ENCODE measurements at regions not wholly inside any gene's neighbourhood (a gene's known extent, or its start where the extent isn't known, plus 50 kb on each side); places are given as distances from the start of the nearest gene placed in this dataset.
A peak's percentile ranks its signal among the peaks of the same experiment; 100 is the strongest.

DNA sequence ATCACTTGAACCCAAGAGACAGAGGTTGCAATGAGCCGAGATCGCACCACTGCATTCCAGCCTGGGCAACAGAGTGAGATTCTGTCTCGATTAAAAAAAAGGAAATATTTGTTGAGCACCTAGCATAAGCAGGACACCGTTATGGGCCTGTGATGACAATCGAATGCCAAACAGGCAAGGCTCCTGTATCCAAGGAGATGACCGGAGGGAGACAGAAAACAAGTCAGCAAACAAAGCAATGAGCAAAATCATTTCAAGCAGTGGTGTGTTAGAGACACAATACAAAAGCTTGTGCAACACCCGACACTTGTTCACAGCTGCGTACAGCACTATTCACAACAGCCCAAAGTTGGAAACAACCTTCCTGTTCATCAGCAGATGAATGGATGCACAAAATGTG lies 87.1 kb upstream of the CPEB4 start:
- no peak for DNase-seq (ENCODE audit: low read depth)

DNA sequence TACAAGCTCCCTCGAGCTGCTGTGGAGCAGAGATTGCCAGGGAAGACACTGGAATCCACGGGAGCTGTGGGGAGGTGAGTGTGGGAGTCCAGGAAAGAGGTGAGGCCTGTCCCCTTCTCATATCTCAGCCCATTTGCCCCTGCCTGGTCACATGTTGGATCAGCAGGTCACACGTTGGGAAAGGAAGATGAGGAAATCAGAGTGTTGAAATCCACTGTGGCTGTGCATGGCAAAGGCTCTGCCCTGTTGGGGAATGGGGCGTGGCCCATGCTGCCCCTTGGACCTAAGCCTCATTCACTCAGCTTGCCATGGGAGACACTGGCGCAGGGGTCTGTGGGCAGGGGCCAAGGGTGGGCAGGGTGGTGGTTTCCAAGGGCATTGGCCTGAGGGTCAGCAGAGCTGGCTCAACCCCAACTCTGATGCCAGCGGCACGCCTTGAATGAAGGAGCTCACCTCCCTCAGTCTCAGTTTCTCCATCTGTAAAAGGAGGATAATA lies 85.4 kb upstream of the CPEB4 start:
- DNase-seq (ENCODE audit: low read depth), result no peak

DNA sequence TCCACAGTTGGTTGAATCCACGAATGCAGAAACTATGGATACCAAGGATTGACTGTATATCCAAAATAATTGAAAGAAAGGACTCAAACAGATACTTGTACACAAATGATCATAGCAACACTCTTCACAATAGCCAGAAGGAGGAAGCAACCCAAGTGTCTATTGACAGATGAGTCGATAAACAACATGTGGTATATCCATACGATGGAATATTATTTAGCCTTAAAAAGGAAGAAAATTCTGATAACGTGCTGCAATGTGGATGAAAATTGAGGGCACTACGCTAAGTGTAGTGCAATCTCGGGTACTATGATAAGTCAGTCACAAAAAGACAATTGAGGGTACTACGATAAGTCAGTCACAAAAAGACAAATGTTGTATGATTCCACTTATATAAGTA lies 83.6 kb upstream of the CPEB4 start:
- DNase-seq (ENCODE audit: low read depth), result no peak

DNA sequence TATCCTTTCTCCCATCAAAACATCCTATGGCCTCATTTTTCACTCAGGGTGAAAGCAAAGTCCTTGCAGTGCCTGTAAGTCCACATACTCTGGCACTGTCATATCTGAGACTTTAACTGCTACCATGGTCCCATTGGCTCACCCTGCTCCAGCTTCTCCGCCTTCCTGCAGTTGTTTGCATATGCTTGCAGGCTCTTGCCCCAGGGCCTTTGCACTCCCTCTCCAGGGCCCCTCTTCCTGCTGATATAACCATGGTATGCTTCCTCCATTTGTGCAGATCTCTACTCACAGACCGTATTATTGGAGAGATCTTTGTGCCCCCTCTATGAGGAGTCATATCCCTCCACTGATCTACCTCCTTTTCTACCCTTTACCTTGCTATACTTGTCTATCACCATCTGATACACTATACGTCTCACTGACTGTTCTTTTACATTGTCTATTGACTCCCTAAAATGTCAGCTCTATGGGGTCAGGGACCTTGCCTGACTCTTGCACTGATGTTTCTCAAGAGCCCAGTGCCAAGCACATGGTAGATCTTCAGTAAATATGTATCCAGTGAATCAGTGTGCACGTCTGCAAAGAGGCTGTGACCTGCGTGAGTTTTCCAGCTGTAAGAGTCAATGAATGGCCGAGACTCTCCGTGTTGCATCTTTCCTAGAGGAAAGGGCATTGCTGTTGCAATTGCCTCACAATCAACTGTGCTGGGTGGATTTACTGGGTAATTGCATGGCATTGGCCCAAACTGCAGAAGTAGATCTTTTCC lies 81.7 kb upstream of the CPEB4 start:
- no peak for DNase-seq (ENCODE audit: low read depth)

DNA sequence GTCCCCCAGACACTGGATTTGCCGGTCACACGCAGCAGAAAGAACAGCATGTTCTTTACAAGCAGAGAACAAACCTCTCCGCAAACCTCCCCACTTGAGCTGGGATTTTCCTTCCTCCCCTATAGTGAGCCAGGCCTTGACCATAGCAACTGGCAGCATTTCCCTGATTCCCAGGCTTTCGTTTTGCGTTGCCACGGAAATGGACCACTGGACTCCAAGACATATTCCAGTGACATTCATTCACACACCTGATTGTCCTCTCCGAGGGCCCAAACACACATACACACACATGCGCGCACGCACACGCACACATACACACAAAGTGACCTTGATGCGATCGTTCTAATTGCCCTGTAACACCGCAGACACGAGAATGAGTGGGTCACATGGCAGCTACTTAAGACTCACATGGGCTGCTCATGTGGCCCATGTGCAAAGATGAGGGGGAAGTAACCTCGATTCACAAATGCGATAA lies 80.9 kb upstream of the CPEB4 start:
- DNase-seq (ENCODE audit: low read depth), result no peak

DNA sequence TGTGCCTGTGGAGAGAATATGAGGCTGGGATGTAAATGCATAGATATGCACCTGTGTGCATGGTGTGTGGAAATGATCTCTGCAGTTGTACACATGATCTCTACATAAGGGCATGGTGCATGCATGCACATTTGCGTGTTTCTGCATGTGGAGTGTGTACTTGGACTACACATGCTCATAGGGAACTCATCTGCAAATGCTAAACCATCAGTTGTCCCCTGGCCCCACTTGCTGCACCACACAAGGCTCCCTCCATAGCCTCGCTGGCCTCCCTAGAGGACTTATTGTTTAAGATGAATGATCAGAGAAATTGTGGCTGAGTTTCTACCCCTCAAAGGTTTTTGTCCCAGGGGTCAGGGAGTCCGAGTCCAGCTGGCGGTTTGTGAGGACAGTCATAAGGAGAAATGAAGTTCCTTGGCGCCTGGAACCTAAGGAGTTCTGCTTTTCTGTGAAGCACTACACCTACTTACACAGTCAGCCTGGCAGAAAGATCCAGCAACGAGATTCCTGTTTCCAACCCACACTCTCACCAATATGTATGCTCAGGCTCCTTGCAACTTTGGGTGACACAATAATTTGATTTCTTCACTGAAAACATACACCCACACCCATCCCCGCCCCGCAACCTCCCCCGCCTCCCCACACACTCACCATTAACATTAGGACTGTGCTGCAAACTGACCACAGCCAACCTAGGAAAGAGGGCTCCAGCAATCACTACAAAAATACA lies 79.9 kb upstream of the CPEB4 start:
- DNase-seq (ENCODE audit: low read depth), result no peak

DNA sequence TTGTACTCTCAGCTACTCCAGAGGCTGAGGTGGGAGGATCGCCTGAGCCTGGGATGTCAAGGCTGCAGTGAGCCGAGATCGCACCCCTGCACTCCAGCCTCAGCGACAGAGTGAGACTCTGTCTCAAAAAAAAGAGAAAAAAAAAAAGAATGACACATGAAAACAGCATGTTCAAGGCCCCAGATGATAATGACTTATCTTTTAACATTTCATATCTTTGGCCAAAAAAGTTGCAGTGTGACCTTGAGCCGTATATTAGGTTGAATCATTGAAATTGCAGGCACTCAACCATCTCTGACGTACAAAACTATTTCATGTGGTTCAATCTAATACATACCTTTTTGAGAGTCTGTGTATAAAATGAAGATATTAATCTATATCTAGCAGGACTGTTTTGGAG lies 79.1 kb upstream of the CPEB4 start:
- DNase-seq (ENCODE audit: low read depth), result no peak

DNA sequence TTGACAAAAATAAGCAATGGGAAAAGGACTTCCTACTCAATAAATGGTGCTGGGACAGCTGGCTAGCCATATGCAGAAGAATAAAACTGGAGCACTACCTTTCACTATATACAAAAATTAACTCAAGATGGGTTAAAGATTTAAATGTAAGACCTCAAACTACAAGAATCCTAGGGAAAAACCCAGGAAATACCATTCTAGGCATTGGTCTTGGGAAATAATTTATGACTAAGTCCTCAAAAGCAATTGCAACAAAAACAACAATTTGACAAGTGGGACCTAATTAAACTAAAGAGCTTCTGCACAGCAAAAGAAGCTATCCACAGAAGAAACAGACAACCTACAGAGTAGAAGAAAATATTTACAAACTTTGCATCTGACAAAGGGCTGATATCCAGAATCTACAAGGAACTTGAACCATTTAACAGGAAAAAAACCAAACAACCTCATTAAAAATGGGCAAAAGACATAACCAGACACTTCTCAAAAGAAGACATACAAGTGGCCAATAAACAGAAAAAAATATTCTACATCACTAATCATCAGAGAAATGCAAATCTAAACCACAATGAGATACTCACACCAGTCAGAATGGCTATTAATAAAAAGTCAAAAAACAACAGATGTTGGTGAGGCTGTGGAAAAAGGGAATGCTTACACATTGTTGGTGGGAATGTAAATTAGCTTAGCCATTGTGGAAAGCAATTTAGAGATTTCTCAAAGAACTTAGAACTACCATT lies 75.2 kb upstream of the CPEB4 start:
- no peak for DNase-seq (ENCODE audit: low read depth)

DNA sequence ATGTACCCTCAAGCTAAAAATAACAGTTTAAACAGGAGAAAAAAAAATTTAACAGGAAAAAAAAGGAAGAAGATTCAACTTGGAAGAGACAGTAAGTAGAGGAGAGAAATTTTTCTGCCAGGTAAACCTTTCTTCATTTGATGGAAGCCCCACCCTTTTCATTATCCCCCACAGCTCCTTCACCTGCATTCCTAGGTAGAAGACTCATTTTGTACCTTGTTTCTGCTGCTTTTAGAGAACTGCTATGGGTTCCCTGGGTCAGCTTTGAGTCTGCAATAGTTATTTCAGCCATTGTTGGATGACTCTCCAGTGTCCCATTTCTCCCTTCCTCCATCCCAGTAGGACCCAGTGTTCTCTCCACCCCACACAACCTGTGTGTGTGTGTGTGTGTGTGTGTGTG lies 74.1 kb upstream of the CPEB4 start:
- DNase-seq (ENCODE audit: low read depth), result no peak

DNA sequence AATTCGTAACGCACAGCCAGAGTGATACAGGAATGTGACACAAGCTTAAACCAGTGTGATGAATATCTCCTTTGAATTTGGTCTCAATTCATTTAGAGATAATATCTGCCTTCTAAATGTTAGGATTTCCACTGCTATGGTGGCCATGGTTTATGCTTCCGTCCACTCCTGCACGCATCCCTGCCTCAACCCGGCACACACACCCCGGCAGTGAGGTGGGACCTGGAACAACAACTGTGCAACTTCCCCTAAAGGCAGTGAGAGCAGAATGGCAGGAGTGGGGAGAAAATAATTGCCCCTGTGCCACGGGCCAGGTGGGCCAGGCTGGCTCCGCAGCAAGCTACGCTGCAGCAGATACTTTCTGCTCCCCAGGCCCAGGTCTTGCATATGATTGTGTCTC lies 72.6 kb upstream of the CPEB4 start:
- no peak for DNase-seq (ENCODE audit: low read depth)

DNA sequence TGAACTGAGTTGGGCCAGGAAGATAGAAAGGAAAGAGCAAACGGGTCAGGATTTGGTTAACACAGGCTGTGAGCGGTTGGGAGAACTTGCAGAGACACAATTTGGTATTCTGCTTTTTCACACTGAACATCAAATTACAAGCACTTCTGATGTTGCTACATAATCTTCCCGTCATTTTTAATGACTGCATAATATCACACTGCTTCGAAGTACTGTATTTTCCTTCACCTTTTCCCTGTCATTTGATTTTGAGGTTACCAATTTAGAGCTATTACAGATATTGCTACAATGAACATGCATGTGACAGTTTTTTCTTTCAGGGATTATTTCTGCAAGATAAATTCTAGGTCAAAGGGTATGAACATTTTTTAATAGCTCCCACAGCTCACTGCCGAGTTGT lies 71.4 kb upstream of the CPEB4 start:
- DNase-seq (ENCODE audit: low read depth), result no peak

DNA sequence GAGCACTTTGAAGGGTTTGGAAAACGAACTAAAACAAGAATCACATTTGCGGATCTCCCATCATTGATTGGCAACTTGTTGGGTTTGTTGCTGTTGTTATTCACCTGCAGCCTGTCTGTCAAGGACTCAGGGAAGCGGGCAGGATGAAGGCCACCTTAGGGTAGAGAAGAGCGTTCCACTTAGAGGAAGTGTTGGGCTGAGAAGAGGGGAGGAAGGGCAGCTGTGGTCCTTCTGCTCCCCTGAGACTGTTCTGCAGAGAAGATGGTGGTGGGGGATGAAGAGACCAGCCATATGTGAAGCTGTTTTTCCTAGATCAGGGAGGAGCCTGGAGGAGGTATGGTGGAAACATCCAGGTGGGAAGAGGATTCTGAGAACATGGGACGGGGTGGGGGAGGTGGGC lies 70.6 kb upstream of the CPEB4 start:
- DNase-seq (ENCODE audit: low read depth), result no peak

DNA sequence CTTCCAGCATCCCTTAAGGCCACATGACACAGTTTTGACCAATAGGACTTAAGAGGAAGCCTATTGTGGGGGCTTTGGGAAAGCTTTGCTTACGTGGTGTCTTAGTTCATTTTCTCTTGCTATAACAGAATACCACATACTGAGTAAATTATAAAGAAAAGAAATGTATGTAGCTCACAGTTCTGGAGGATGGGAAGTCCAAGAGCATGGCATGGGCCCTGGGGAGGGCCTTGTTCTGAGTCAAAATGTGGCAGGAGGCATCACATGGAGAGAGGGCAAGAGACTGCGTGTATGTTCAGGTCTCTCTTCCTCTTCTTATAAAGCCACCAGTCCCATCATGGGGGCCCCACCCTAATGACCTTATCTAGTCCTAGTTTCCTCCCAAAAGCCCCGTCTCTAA lies 68.6 kb upstream of the CPEB4 start:
- DNase-seq (ENCODE audit: low read depth), result no peak

DNA sequence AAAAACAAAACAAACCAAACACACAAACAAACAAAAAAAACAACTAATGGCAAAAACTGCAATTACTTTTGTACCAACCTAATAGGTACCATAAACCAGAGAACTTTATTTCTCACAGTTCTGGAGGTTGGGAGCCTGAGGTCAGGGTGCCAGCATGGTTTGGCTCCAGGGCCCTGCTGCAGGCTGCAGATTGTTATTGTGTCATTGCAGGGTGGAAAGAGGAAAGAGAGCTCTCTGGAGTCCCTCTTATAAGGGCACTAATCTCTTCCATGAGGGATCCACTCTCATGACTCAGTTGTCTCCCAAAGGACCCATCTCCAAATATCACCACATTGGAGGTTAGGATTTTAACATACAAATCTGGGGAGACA lies 64.9 kb upstream of the CPEB4 start:
- DNase-seq (ENCODE audit: low read depth), result no peak

DNA sequence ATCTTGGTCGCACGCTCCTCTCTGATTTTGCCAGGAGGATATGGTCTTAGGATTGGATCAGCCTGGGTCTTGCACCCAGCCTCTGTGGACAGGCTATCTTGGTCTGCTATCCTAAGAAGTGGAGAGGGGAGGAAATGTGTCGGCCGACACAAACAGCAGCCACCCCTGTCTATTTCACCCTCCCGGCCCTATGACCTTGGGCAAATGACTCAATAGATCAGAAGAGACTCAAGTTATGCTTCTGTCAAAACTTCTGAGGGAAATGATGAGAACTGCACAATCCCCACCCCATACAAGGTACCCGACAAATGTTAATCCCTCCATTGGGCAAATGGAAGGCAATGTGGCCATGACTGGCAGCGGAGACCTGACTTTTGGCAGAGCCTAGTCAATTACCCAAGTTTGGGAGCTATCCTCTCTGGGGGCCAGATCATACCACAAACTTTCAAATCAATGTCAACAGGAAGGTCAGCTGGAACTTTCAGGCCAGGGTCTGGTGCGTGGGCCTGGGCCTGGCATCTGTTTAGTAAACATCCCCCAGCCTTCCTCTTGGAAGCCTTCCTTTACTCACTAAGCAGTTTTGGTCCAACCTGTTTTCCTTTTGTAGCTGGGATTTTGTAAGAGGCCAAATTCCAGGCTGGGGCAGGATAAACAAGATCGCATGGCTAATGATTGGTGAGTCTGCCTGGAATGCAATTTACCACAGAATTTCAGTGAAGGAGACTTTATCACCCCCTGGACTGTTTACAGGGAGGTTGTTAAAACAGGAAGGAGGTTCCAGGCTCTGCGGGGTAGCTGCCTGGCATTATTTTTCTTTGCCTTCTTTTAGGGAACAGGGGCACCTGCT lies 64.2 kb upstream of the CPEB4 start:
- DNase-seq (ENCODE audit: low read depth), result peak; percentile 56

DNA sequence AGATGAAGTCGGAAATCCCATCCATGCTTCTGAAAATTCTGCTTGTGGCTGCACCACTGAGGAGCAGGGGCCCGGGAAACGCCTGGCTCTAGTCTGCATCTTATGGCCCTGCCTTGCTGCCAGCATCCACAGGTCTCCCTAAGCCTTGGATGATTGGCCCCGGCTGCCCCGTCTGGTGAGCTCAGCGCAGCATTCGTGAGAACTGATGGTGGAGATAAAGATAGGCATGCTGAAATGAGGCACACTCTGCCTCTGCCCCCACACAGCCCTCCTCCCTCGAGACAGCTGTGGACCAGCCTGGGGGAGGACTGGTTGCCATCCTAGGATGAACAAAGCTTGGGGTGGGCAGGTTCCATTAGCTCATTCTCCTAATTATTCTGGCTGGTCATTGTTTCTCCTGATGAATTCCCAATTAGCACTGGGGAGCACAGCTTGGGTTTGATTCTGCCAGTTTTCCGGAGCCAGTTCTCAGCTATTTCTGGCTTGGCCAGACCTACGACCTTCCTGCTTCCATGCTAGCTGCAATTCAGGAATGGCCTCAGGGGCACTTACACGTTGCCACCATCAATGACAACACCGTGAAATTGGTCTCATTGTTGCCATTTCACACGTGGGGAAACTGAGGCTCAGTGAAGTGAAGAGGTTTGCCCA lies 62.8 kb upstream of the CPEB4 start:
- DNase-seq (ENCODE audit: low read depth), result no peak

DNA sequence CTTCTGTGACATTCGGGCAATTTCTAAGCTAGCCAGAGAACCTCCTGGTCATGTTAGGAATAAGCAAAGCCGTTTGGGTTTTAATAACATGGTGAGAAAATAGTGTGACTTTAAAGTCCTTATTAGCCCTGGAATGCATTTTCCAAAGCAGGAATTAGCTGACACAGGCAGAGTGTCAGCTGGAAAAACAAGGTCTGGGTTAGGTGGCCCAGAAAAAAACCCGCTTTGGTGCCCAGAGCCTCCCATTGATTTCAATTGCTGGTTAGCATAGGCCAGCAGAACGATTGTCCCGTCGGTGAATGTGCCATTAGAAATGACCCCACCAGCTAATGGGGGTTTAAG lies 62.1 kb upstream of the CPEB4 start:
- no peak for DNase-seq (ENCODE audit: low read depth)

DNA sequence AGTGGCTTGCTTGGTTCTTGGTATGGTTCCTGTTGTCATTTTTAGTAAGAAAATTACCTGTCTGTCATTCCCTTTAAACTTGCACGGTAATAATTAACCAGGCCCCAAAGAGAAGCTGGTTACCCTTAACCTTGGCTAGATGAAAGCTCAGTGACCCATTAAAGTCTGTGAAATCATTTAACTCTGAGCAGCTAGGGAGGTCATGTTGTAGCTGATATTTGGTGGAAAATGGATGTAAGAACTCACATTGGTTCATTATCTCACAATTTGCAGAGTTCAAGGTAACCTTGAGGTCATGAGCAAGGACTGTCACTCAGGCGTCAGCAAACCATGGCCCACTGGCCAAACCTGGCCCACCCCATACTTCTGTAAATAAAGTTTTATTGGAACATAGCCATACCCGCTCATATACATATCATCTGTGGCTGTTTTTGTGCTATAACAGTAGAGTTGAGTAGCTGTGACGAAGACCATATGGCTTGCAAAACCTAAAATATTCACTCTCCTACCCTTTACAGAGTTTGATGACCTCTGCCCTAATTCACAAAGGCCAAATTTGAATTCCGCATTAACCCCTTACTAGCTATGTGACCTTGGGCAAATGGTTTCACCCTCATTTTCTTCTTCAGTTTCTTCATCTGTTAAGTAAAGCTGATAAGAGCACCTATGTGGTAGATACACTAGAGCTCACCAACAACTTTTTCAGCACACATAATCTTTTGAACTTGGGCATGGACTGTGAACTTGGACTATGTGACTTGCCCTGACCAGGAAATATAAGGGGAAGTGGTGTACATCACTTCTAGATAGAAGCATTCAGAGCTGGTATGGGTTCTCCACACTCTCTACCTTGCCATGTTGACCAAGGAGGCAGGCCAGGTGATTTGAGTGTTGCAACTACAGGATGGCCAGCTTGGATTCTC lies 61.5 kb upstream of the CPEB4 start:
- no peak for DNase-seq (ENCODE audit: low read depth)

DNA sequence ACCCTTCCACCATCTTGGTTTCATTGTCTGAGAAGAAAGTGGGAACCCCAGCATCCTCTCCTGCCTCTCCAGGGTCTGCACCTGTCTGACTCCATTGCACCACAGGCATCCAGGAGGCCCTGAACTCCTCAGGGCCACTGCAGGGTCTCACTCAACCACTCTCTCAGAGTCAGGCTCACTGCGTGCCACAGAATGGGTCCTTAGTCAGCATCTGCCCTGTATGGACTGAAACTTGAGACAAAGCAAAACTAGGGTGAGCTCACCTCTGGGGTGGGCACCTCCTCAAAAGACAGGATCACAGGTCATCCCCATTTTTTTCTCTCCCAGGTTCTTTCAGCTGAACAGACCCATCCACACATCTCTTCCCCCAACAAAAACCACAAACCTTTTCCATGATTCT lies 59.2 kb upstream of the CPEB4 start:
- no peak for DNase-seq (ENCODE audit: low read depth)

DNA sequence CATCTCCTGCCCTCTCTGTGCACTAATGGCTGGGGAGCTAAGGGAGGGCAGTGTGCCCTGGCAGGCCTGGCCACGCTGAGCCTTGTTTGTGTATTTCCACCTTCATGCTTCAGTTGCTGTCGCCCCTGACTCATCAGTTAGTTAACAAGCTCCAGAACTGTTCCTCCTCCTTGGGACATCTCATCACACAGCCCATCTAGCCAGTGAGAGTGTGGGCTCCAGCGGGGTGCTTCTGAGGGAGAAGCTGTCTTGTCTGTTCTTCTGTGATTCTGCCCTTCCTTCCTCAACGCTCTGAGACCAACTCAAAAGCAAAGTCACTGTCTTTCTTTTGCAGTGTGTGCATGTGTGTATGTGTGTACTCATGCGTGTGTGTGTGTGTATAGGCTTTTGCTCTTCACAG lies 58.3 kb upstream of the CPEB4 start:
- DNase-seq (ENCODE audit: low read depth), result no peak

DNA sequence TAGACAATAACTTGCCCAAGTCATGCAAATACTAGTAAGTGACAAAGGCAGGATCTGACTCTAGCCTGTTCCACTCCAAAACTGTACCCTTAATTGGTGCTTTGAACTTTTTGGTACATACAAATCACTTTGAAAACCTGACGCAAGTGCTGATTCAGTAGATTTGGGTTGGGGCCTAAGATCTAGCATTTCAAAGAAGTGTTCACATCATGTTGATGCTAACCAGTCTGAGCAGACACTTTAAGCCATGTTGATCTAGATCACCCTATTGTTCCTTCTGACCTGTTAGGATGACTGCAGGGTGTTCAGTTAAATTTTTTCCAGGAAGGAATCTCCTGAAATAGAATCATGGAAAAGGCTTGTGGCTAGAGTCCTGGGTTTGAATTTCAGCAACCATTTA lies 57.7 kb upstream of the CPEB4 start:
- DNase-seq (ENCODE audit: low read depth), result no peak

All from GM04504 (cell line).